OCI-LY7 (cell line): ENCODE measurements at regions not wholly inside any gene's neighbourhood (a gene's known extent, or its start where the extent isn't known, plus 50 kb on each side); places are given as distances from the start of the nearest gene placed in this dataset.

ENCODE experiments used
- CTCF ChIP-seq: fragments of 200-600 bp; sonication (generic); conservative IDR thresholded peaks from 2 replicates; pipeline ENCODE4 v1.5.1; 2014; ENCODE audit warnings: mild to moderate bottlenecking, antibody characterized with exemption, low read length, moderate library complexity, mixed read lengths
- EZH2phosphoT487 ChIP-seq: fragments of 200-600 bp; sonication (generic); IDR thresholded peaks from 2 replicates; pipeline ENCODE4 v1.6.1; 2018; ENCODE audit warnings: low read depth, borderline replicate concordance, mild to moderate bottlenecking, mixed run types, antibody characterized with exemption, low read length, moderate library complexity, mixed read lengths

GRCh38 chr14:87492561-87492960 is 500.4 kb downstream of the GALC start:
- TF ChIP-seq CTCF (no peak), EZH2phosphoT487 (no peak)
